ENCODE measurements at regions not wholly inside any gene's neighbourhood (a gene's known extent, or its start where the extent isn't known, plus 50 kb on each side); places are given as distances from the start of the nearest gene placed in this dataset.

GRCh38 chr1:221905802-221906201 lies 163.9 kb upstream of the DUSP10 start:
- Mint-ChIP-seq H3K27ac (ENCODE audit: unreplicated experiment) (no peak overlapping the region), H3K9me3 (ENCODE audit: low read depth, unreplicated experiment) (peaks cover 2% of the 10 kb centered on the region), H3K27me3 (ENCODE audit: unreplicated experiment) (no peaks in the 10 kb centered on the region), H3K4me1 (ENCODE audit: low read depth, unreplicated experiment) (no peaks in the 10 kb centered on the region), H3K36me3 (ENCODE audit: insufficient read depth, unreplicated experiment) (no peaks in the 10 kb centered on the region), H3K4me3 (ENCODE audit: low read depth, unreplicated experiment) (no peak overlapping the region)
- DNase-seq, result no peak
- no TSS peak for BruUV-seq (replicated peaks)
- intact Hi-C loops (cut with micrococcal nuclease; ENCODE audit: unreplicated experiment), result no loop called here
- CTCF ChIA-PET, result no interaction called here
- no peak for TF ChIP-seq CTCF (IDR thresholded peaks at IDR 0.05; ENCODE audit: unreplicated experiment)

- no TSS peak for BruUV-seq (replicated peaks)
- CTCF ChIA-PET, result interaction anchor here (1.0 kb wide), 1 partner anchor 18 kb away, joined by 3 read pairs; no protein-coding TSS in a partner anchor
- Mint-ChIP-seq H3K4me1 (ENCODE audit: low read depth, unreplicated experiment) (no peaks in the 10 kb centered on the region), H3K36me3 (ENCODE audit: insufficient read depth, unreplicated experiment) (no peaks in the 10 kb centered on the region), H3K27me3 (ENCODE audit: unreplicated experiment) (no peaks in the 10 kb centered on the region), H3K9me3 (ENCODE audit: low read depth, unreplicated experiment) (peaks cover 2% of the 10 kb centered on the region), H3K4me3 (ENCODE audit: low read depth, unreplicated experiment) (no peak overlapping the region), H3K27ac (ENCODE audit: unreplicated experiment) (no peak overlapping the region)
- intact Hi-C loops (cut with micrococcal nuclease; ENCODE audit: unreplicated experiment), result no loop called here
- no peak for TF ChIP-seq CTCF (IDR thresholded peaks at IDR 0.05; ENCODE audit: unreplicated experiment)
- no peak for DNase-seq
Measured at GRCh38 chr1:221904319-221904718, 162.4 kb upstream of the DUSP10 start.

GRCh38 chr1:221903594-221903993 lies 161.7 kb upstream of the DUSP10 start:
- no peak for TF ChIP-seq CTCF (IDR thresholded peaks at IDR 0.05; ENCODE audit: unreplicated experiment)
- Mint-ChIP-seq H3K27ac (ENCODE audit: unreplicated experiment) (no peak overlapping the region), H3K27me3 (ENCODE audit: unreplicated experiment) (no peaks in the 10 kb centered on the region), H3K4me1 (ENCODE audit: low read depth, unreplicated experiment) (no peaks in the 10 kb centered on the region), H3K36me3 (ENCODE audit: insufficient read depth, unreplicated experiment) (no peaks in the 10 kb centered on the region), H3K9me3 (ENCODE audit: low read depth, unreplicated experiment) (peaks cover 2% of the 10 kb centered on the region), H3K4me3 (ENCODE audit: low read depth, unreplicated experiment) (no peak overlapping the region)
- DNase-seq, result no peak
- CTCF ChIA-PET, result interaction anchor here (1.0 kb wide), 1 partner anchor 17 kb away, joined by 3 read pairs; no protein-coding TSS in a partner anchor
- BruUV-seq (replicated peaks), result no TSS peak
- intact Hi-C loops (cut with micrococcal nuclease; ENCODE audit: unreplicated experiment), result no loop called here

GRCh38 chr1:221902961-221903360 lies 161.1 kb upstream of the DUSP10 start:
- CTCF ChIA-PET, result no interaction called here
- no peak overlapping the region for H3K4me3 Mint-ChIP-seq (ENCODE audit: low read depth, unreplicated experiment)
- no TSS peak for BruUV-seq (replicated peaks)
- no peak for TF ChIP-seq CTCF (IDR thresholded peaks at IDR 0.05; ENCODE audit: unreplicated experiment)
- intact Hi-C loops (cut with micrococcal nuclease; ENCODE audit: unreplicated experiment), result no loop called here
- peaks cover 2% of the 10 kb centered on the region for H3K9me3 Mint-ChIP-seq (ENCODE audit: low read depth, unreplicated experiment)
- no peaks in the 10 kb centered on the region for H3K36me3 Mint-ChIP-seq (ENCODE audit: insufficient read depth, unreplicated experiment)
- DNase-seq, result no peak
- no peaks in the 10 kb centered on the region for H3K27me3 Mint-ChIP-seq (ENCODE audit: unreplicated experiment)
- H3K4me1 Mint-ChIP-seq (ENCODE audit: low read depth, unreplicated experiment), result no peaks in the 10 kb centered on the region
- H3K27ac Mint-ChIP-seq (ENCODE audit: unreplicated experiment), result no peak overlapping the region

All from Calu3 (cell line).